ENCODE measurements at regions not wholly inside any gene's neighbourhood (a gene's known extent, or its start where the extent isn't known, plus 50 kb on each side); places are given as distances from the start of the nearest gene placed in this dataset.
"Not testable (repeated sequence)": the region's sequence is repeated elsewhere in the genome, so short reads cannot be mapped to it uniquely, and the experiment has no call there.

- BruUV-seq (replicated peaks); H3K9ac ChIP-seq (ENCODE audit: insufficient read depth, low read depth, low read length); H3K27me3 ChIP-seq (ENCODE audit: control insufficient read depth in 1 of 2, insufficient read depth in 2 of 2, low read length in 2 of 2); H3K9me3 ChIP-seq (ENCODE audit: low read length); H3K4me3 ChIP-seq (replicated peaks in 1 of 3; ENCODE audit: insufficient read depth in 1 of 3, low read depth in 2 of 3, low read length in 3 of 3); H3K79me2 ChIP-seq (ENCODE audit: insufficient read depth, low read length); H3K4me2 ChIP-seq (ENCODE audit: low read depth, low read length); H3K36me3 ChIP-seq (replicated peaks in 1 of 2; ENCODE audit: control insufficient read depth in 1 of 2, insufficient read depth in 2 of 2, low read length in 2 of 2); POLR2A ChIA-PET; H3K4me1 ChIP-seq (ENCODE audit: insufficient read depth, low read length); H3K27ac ChIP-seq (ENCODE audit: extremely low read length, insufficient read depth, low read length); H4K20me1 ChIP-seq (ENCODE audit: insufficient read depth, low read length); CTCF ChIA-PET (ENCODE audit: low intra/inter-chr PET ratio, low total read pairs); in situ Hi-C loops (cut with HindIII; ENCODE audit: extremely low pct_ligation_motif_present, low pct_unique_long_range_greater_than_20kb); H2AFZ ChIP-seq (ENCODE audit: low read length); DNase-seq (ENCODE audit: low spot score): not testable (repeated sequence)
- peak; percentile 100 for ATAC-seq
- WGBS (ENCODE audit: low lambda C conversion rate): 50% methylated on average over 2 of the region's 4 CpGs
- peak; percentile 91 for FAIRE-seq
- TF ChIP-seq, protein P1, sequence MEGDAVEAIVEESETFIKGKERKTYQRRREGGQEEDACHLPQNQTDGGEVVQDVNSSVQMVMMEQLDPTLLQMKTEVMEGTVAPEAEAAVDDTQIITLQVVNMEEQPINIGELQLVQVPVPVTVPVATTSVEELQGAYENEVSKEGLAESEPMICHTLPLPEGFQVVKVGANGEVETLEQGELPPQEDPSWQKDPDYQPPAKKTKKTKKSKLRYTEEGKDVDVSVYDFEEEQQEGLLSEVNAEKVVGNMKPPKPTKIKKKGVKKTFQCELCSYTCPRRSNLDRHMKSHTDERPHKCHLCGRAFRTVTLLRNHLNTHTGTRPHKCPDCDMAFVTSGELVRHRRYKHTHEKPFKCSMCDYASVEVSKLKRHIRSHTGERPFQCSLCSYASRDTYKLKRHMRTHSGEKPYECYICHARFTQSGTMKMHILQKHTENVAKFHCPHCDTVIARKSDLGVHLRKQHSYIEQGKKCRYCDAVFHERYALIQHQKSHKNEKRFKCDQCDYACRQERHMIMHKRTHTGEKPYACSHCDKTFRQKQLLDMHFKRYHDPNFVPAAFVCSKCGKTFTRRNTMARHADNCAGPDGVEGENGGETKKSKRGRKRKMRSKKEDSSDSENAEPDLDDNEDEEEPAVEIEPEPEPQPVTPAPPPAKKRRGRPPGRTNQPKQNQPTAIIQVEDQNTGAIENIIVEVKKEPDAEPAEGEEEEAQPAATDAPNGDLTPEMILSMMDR (CRISPR knock-in tag; IDR thresholded peaks at IDR 0.05): peak; percentile 32
- intact Hi-C loops (cut with micrococcal nuclease; ENCODE audit: unreplicated experiment): loop anchor here (5.0 kb wide), 1 partner anchor 65 kb away; no protein-coding TSS in a partner anchor
These were observed 209.9 kb downstream of the CCNG2 start for GRCh38 chr4:77366876-77367275.

- Histone ChIP-seq H3K4me1 (ENCODE audit: insufficient read depth, low read length) (no peaks in the 10 kb centered on the region), H3K9ac (ENCODE audit: insufficient read depth, low read depth, low read length) (no peak overlapping the region), H3K9me3 (ENCODE audit: low read length) (no peaks in the 10 kb centered on the region), H3K79me2 (ENCODE audit: insufficient read depth, low read length) (no peaks in the 10 kb centered on the region), H3K27ac (ENCODE audit: extremely low read length, insufficient read depth, low read length) (no peak overlapping the region), H4K20me1 (ENCODE audit: insufficient read depth, low read length) (no peaks in the 10 kb centered on the region), H3K36me3 (replicated peaks in 1 of 2; ENCODE audit: control insufficient read depth in 1 of 2, insufficient read depth in 2 of 2, low read length in 2 of 2) (no peaks in the 10 kb centered on the region), H3K4me2 (ENCODE audit: low read depth, low read length) (no peak overlapping the region), H3K27me3 (ENCODE audit: control insufficient read depth in 1 of 2, insufficient read depth in 2 of 2, low read length in 2 of 2) (peaks cover 0 to 2% of the 10 kb centered on the region in 2 experiments; a peak in 1 of 5 replicates), H3K4me3 (replicated peaks in 1 of 3; ENCODE audit: insufficient read depth in 1 of 3, low read depth in 2 of 3, low read length in 3 of 3) (no peak overlapping the region), H2AFZ (ENCODE audit: low read length) (no peak overlapping the region)
- DNase-seq (ENCODE audit: low spot score) (no peak), FAIRE-seq (no peak), ATAC-seq (no peak)
- in situ Hi-C loops (cut with HindIII; ENCODE audit: extremely low pct_ligation_motif_present, low pct_unique_long_range_greater_than_20kb) (no loop called here), intact Hi-C loops (cut with micrococcal nuclease; ENCODE audit: unreplicated experiment) (loop anchor here (5.0 kb wide), 1 partner anchor 65 kb away; no protein-coding TSS in a partner anchor)
- ChIA-PET POLR2A (no interaction called here), CTCF (ENCODE audit: low intra/inter-chr PET ratio, low total read pairs) (no interaction called here)
- no TSS peak for BruUV-seq (replicated peaks)
- TF ChIP-seq NFYC (CRISPR knock-in tag; IDR thresholded peaks at IDR 0.05) (no peak), ZNF616 (CRISPR knock-in tag; IDR thresholded peaks at IDR 0.05; ENCODE audit: low read depth) (no peak), PITX1 (CRISPR knock-in tag; IDR thresholded peaks at IDR 0.05) (no peak), ATF4 (CRISPR knock-in tag; IDR thresholded peaks at IDR 0.05) (no peak)
- 0% methylated on average over 3 of the region's 4 CpGs for WGBS (ENCODE audit: low lambda C conversion rate)
These were observed 210.6 kb downstream of the CCNG2 start for GRCh38 chr4:77367638-77368037.

Data from HepG2 (cell line).